Upper lobe of left lung (tissue), 6 donors: ENCODE measurements at regions not wholly inside any gene's neighbourhood (a gene's known extent, or its start where the extent isn't known, plus 50 kb on each side); places are given as distances from the start of the nearest gene placed in this dataset.

Experiments
- ATAC-seq, 2 donors: fragments of 200-7000 bp; cut with Tn5 transposase; one replicate each; pipeline ENCODE4 v1.9.1; 2022; ENCODE audit warnings: mild to moderate bottlenecking in 2 of 2, moderate library complexity in 2 of 2; ENCODE audit not compliant: low FRiP score in 2 of 2
- DNase-seq, 2 donors: peaks; one replicate each; pipeline ENCODE4 v3.0.0-alpha.2; 2019 to 2020
- H3K27ac ChIP-seq, 4 donors: fragments of 200-600 bp; sonication (generic); one replicate each; pipeline ENCODE4 v1.5.1; 2016 to 2019
- H3K27me3 ChIP-seq, 4 donors: fragments of 200-600 bp; sonication (generic); one replicate each; pipeline ENCODE4 v1.5.1; 2017 to 2019
- H3K36me3 ChIP-seq, 4 donors: fragments of 200-600 bp; sonication (generic); one replicate each; pipeline ENCODE4 v1.5.1; 2016 to 2019
- H3K4me1 ChIP-seq, 4 donors: fragments of 200-600 bp; sonication (generic); one replicate each; pipeline ENCODE4 v1.5.1; 2018 to 2019
- H3K4me3 ChIP-seq, 4 donors: fragments of 200-600 bp; sonication (generic); one replicate each; pipeline ENCODE4 v1.5.1; 2017 to 2019; ENCODE audit warnings: mild to moderate bottlenecking in 2 of 4, moderate library complexity in 1 of 4
- H3K9me3 ChIP-seq, 4 donors: fragments of 200-600 bp; sonication (generic); one replicate each; pipeline ENCODE4 v1.5.1; 2018 to 2019
- EP300 ChIP-seq, 4 donors: sonication (generic); formaldehyde crosslinking; IDR thresholded peaks; one replicate each; pipeline ENCODE4 v1.5.1; 2017; ENCODE audit warnings: antibody characterized with exemption in 4 of 4, control low read depth in 2 of 4
- POLR2A ChIP-seq, 4 donors: fragments of 450-650 bp; IDR thresholded peaks; one replicate each; pipeline ENCODE4 v1.5.1; 2016 to 2017; ENCODE audit warnings: antibody characterized with exemption in 4 of 4, mild to moderate bottlenecking in 2 of 4
- POLR2AphosphoS5 ChIP-seq, 2 donors: sonication (generic); formaldehyde crosslinking; IDR thresholded peaks; one replicate each; pipeline ENCODE4 v1.5.1; 2017; ENCODE audit warnings: antibody characterized with exemption in 2 of 2
- WGBS, 2 donors: methylation state at CpG; one replicate each; pipeline ENCODE4 v1.1.5; 2017 to 2018; 5-methylcytosine and 5-hydroxymethylcytosine counted together
- TF ChIP-seq, protein P1 (sequence below), 6 experiments: fragments of 450-650 bp in 4 of 6; fragments of 200-600 bp in 2 of 6; sonication (generic) in 2 of 6; IDR thresholded peaks; one replicate each; pipeline ENCODE4 v1.5.1; 2016 to 2019; ENCODE audit warnings: antibody characterized with exemption in 6 of 6
- donor health status: DM: no; HTN: no; CAD: no; lungs with moderate emphysema.
- donor health status: DM: no; HTN: yes; CAD: no; lungs with severe emphysema.

DNA sequence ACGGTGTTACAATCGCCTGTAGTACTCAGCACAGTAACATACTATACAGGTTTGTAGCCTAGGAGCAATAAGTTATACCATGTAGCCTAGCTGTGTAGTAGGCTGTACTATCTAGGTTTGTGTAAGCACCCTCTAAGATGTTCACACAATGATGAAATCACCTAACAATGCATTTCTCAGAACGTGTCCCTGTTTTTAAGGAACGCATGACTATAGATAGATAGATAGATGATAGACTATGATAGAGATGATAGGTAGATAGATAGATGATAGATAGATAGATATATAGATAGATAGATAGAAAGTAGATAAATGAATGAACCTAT lies 203.9 kb downstream of the FAM76B start:
- TF ChIP-seq POLR2A (IDR thresholded peaks at IDR 0.05) (no peak), POLR2AphosphoS5 (IDR thresholded peaks at IDR 0.05) (no peak), EP300 (IDR thresholded peaks at IDR 0.05) (no peak)
- TF ChIP-seq, protein P1, sequence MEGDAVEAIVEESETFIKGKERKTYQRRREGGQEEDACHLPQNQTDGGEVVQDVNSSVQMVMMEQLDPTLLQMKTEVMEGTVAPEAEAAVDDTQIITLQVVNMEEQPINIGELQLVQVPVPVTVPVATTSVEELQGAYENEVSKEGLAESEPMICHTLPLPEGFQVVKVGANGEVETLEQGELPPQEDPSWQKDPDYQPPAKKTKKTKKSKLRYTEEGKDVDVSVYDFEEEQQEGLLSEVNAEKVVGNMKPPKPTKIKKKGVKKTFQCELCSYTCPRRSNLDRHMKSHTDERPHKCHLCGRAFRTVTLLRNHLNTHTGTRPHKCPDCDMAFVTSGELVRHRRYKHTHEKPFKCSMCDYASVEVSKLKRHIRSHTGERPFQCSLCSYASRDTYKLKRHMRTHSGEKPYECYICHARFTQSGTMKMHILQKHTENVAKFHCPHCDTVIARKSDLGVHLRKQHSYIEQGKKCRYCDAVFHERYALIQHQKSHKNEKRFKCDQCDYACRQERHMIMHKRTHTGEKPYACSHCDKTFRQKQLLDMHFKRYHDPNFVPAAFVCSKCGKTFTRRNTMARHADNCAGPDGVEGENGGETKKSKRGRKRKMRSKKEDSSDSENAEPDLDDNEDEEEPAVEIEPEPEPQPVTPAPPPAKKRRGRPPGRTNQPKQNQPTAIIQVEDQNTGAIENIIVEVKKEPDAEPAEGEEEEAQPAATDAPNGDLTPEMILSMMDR (IDR thresholded peaks at IDR 0.05) = no peak
- H3K4me3 ChIP-seq = no peak overlapping the region
- no peak overlapping the region for H3K27ac ChIP-seq
- ATAC-seq = no peak
- H3K27me3 ChIP-seq = no peaks in the 10 kb centered on the region
- H3K4me1 ChIP-seq = no peaks in the 10 kb centered on the region
- no peaks in the 10 kb centered on the region for H3K36me3 ChIP-seq
- DNase-seq = no peak
- H3K9me3 ChIP-seq = no peaks in the 10 kb centered on the region
- 53 to 77% methylated on average over 4 of the region's 4 CpGs for WGBS, 2 donors

DNA sequence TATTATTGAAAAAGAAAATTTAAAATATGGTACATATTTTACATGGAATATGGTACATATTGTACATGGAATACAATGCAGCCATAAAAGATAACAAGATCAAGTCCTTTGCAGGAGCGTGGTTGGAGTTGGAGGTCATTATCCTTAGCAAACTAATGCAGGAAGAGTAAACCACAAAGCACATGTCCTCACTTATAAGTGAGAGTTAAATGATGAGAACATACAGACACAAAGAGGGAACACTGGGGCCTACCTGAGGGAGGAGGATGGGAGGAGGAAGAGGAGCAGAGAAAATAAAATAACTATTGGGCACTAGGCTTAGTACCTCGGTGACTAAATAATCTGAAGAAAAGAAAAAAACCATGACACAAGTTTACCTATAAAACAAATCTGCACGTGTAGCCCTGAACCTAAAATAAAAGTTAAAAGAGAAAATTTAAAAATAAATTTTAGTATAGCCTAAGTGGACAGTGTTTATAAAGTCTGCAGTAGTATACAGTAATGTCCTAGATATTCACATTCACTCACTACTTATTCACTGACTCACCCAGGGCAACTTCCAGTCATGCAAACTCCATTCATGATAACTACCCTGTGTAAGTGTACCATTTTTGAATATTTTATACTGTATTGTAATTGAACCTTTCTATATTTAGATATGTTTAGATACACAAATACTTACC lies 204.4 kb downstream of the FAM76B start:
- Histone ChIP-seq H3K36me3 (no peaks in the 10 kb centered on the region), H3K4me1 (no peaks in the 10 kb centered on the region), H3K9me3 (no peaks in the 10 kb centered on the region), H3K27ac (no peak overlapping the region), H3K4me3 (no peak overlapping the region), H3K27me3 (no peaks in the 10 kb centered on the region)
- TF ChIP-seq POLR2AphosphoS5 (IDR thresholded peaks at IDR 0.05) = no peak
- TF ChIP-seq EP300 (IDR thresholded peaks at IDR 0.05) = no peak
- TF ChIP-seq, protein P1 (IDR thresholded peaks at IDR 0.05) = no peak
- TF ChIP-seq POLR2A (IDR thresholded peaks at IDR 0.05) = no peak
- WGBS, 2 donors = 93% methylated on average over 3 of the region's 3 CpGs
- no peak for ATAC-seq
- DNase-seq = no peak

- WGBS, 2 donors = 89 to 92% methylated on average over 2 of the region's 2 CpGs
- Histone ChIP-seq H3K4me3 (no peak overlapping the region), H3K4me1 (no peaks in the 10 kb centered on the region), H3K27me3 (no peaks in the 10 kb centered on the region), H3K36me3 (no peaks in the 10 kb centered on the region), H3K9me3 (no peaks in the 10 kb centered on the region), H3K27ac (no peak overlapping the region)
- DNase-seq = no peak
- no peak for ATAC-seq
- TF ChIP-seq POLR2AphosphoS5 (IDR thresholded peaks at IDR 0.05) = no peak
- no peak for TF ChIP-seq POLR2A (IDR thresholded peaks at IDR 0.05)
- TF ChIP-seq, protein P1 (IDR thresholded peaks at IDR 0.05) = no peak
- no peak for TF ChIP-seq EP300 (IDR thresholded peaks at IDR 0.05)
These were observed 205.0 kb downstream of the FAM76B start for GRCh38 chr11:95584589-95584988.

- 88 to 89% methylated on average over 3 of the region's 3 CpGs for WGBS, 2 donors
- Histone ChIP-seq H3K27me3 (no peaks in the 10 kb centered on the region), H3K36me3 (no peaks in the 10 kb centered on the region), H3K9me3 (no peaks in the 10 kb centered on the region), H3K4me3 (no peak overlapping the region), H3K4me1 (no peaks in the 10 kb centered on the region), H3K27ac (no peak overlapping the region)
- TF ChIP-seq, protein P1 (IDR thresholded peaks at IDR 0.05) = no peak
- TF ChIP-seq POLR2AphosphoS5 (IDR thresholded peaks at IDR 0.05) (no peak), POLR2A (IDR thresholded peaks at IDR 0.05) (no peak), EP300 (IDR thresholded peaks at IDR 0.05) (no peak)
- no peak for DNase-seq
- ATAC-seq = no peak
These were observed 205.4 kb downstream of the FAM76B start for GRCh38 chr11:95584180-95584579.
